CD14-positive monocyte (primary cell): ENCODE measurements at regions not wholly inside any gene's neighbourhood (a gene's known extent, or its start where the extent isn't known, plus 50 kb on each side); places are given as distances from the start of the nearest gene placed in this dataset.

Source experiments
- DNase-seq, 3 donors: peaks; one replicate each; pipeline ENCODE4 v3.0.0-alpha.2; 2011 to 2022
- H2AFZ ChIP-seq: 2 replicates; pipeline ENCODE4 v1.6.0; 2012; ENCODE audit warnings: mild to moderate bottlenecking, low read depth, low read length, inconsistent platforms; ENCODE audit not compliant: insufficient read depth, poor library complexity, severe bottlenecking
- H3K27ac ChIP-seq, 2 donors: 1 replicate in 1 of 2; 2 replicates in 1 of 2; pipeline ENCODE4 v1.5.1; 2012 to 2013; ENCODE audit warnings: low read length in 2 of 2, control low read depth in 1 of 2, inconsistent platforms in 1 of 2, low read depth in 1 of 2, mild to moderate bottlenecking in 1 of 2
- H3K27me3 ChIP-seq, 2 donors: one replicate each; pipeline versions ENCODE4 v1.6.0 to v1.6.1; 2011 to 2013; ENCODE audit warnings: low read length in 2 of 2; ENCODE audit not compliant: control insufficient read depth in 2 of 2, insufficient read depth in 2 of 2
- H3K36me3 ChIP-seq, 2 donors: replicated peaks in 1 of 2; 1 replicate in 1 of 2; 2 replicates in 1 of 2; pipeline versions ENCODE4 v1.5.1 to v1.6.1; 2012 to 2013; ENCODE audit warnings: low read length in 2 of 2, control low read depth in 1 of 2, inconsistent platforms in 1 of 2, mild to moderate bottlenecking in 1 of 2; ENCODE audit not compliant: insufficient read depth in 2 of 2, control insufficient read depth in 1 of 2
- H3K4me1 ChIP-seq, 2 donors: 1 replicate in 1 of 2; 2 replicates in 1 of 2; pipeline versions ENCODE4 v1.5.1 to v1.6.1; 2012 to 2013; ENCODE audit warnings: low read length in 2 of 2, control low read depth in 1 of 2, inconsistent platforms in 1 of 2, mild to moderate bottlenecking in 1 of 2, moderate library complexity in 1 of 2; ENCODE audit not compliant: insufficient read depth in 2 of 2, control insufficient read depth in 1 of 2
- H3K4me2 ChIP-seq: replicated peaks from 2 replicates; pipeline ENCODE3; 2012; ENCODE audit warnings: low read length, moderate library complexity, mild to moderate bottlenecking; ENCODE audit not compliant: poor library complexity, severe bottlenecking; ENCODE audit errors: extremely low read depth
- H3K4me3 ChIP-seq, 3 experiments: fragments of 200-600 bp in 1 of 3; sonication (generic) in 1 of 3; replicated peaks in 1 of 3; 1 replicate in 2 of 3; 2 replicates in 1 of 3; pipeline ENCODE4 v1.5.1; 2011 to 2013; ENCODE audit warnings: low read length in 3 of 3, mild to moderate bottlenecking in 3 of 3, control low read depth in 2 of 3, low read depth in 2 of 3, inconsistent platforms in 1 of 3, moderate library complexity in 1 of 3
- H3K79me2 ChIP-seq: 2 replicates; pipeline ENCODE4 v1.6.0; 2012; ENCODE audit warnings: mild to moderate bottlenecking, control low read depth, inconsistent platforms, low read length, moderate library complexity; ENCODE audit not compliant: insufficient read depth
- H3K9ac ChIP-seq: 2 replicates; pipeline ENCODE4 v1.6.0; 2017; ENCODE audit warnings: low read length, mild to moderate bottlenecking; ENCODE audit not compliant: insufficient read depth, poor library complexity, severe bottlenecking
- H3K9me3 ChIP-seq, 2 donors: replicated peaks in 1 of 2; 1 replicate in 1 of 2; 2 replicates in 1 of 2; pipeline versions ENCODE4 v1.5.1 to v1.6.1; 2012 to 2013; ENCODE audit warnings: low read length in 2 of 2, control low read depth in 1 of 2; ENCODE audit not compliant: control insufficient read depth in 1 of 2, insufficient read depth in 1 of 2
- H4K20me1 ChIP-seq: 2 replicates; pipeline ENCODE4 v1.6.0; 2012; ENCODE audit warnings: mild to moderate bottlenecking, low read length, control low read depth, moderate library complexity; ENCODE audit not compliant: insufficient read depth
- H3K27ac Mint-ChIP-seq, 7 donors: one replicate each; pipeline ENCODE4 v1.8.0; 2020; ENCODE audit warnings: mild to moderate bottlenecking in 7 of 7, mixed read lengths in 7 of 7, moderate library complexity in 6 of 7, inconsistent platforms in 2 of 7
- H3K27me3 Mint-ChIP-seq, 3 donors: one replicate each; pipeline ENCODE4 v1.8.0; 2021 to 2022; ENCODE audit warnings: low read depth in 3 of 3, mild to moderate bottlenecking in 3 of 3, mixed read lengths in 3 of 3, moderate library complexity in 3 of 3, inconsistent platforms in 1 of 3
- H3K36me3 Mint-ChIP-seq, 2 donors: one replicate each; pipeline ENCODE4 v1.8.0; 2020; ENCODE audit warnings: mixed read lengths in 2 of 2, inconsistent platforms in 1 of 2, mild to moderate bottlenecking in 1 of 2
- H3K4me1 Mint-ChIP-seq: one replicate; pipeline ENCODE4 v1.8.0; 2020; ENCODE audit warnings: mild to moderate bottlenecking, mixed read lengths
- H3K4me3 Mint-ChIP-seq, 2 donors: one replicate each; pipeline ENCODE4 v1.8.0; 2020; ENCODE audit warnings: mild to moderate bottlenecking in 2 of 2, mixed read lengths in 2 of 2, moderate library complexity in 1 of 2
- H3K9me3 Mint-ChIP-seq, 7 donors: one replicate each; pipeline ENCODE4 v1.8.0; 2020 to 2022; ENCODE audit warnings: mixed read lengths in 7 of 7, mild to moderate bottlenecking in 6 of 7, moderate library complexity in 6 of 7, inconsistent platforms in 2 of 7
- CTCF ChIP-seq: fragments of 200-600 bp; IDR thresholded peaks from one replicate; pipeline ENCODE4 v1.8.0; 2022; ENCODE audit warnings: antibody characterized with exemption, mild to moderate bottlenecking
- WGBS: methylation state at CpG from one replicate; pipeline ENCODE4 v1.1.5; 2013; ENCODE audit warnings: missing lambda C conversion rate; ENCODE audit not compliant: insufficient coverage; 5-methylcytosine and 5-hydroxymethylcytosine counted together
- intact Hi-C, 2 donors: fragments of 100-400 bp; cut with micrococcal nuclease; formaldehyde crosslinking; loops; one replicate each; pipeline versions ENCODE4 v1.15.0 to v1.15.1; 2023

- no peak overlapping the region for H3K27ac ChIP-seq
- DNase-seq, result no peak
- no peaks in the 10 kb centered on the region for H3K27me3 ChIP-seq
- no peaks in the 10 kb centered on the region for H3K36me3 ChIP-seq
- H3K4me2 ChIP-seq, result no peak overlapping the region
- H3K4me3 ChIP-seq, result no peak overlapping the region
- peaks cover 2% of the 10 kb centered on the region for H3K4me1 Mint-ChIP-seq
- H3K4me1 ChIP-seq, result no peaks in the 10 kb centered on the region
- peaks cover 0 to 1% (median 0%) of the 10 kb centered on the region in 3 donors for H3K27me3 Mint-ChIP-seq
- peak; percentile 41 for TF ChIP-seq CTCF
- no peaks in the 10 kb centered on the region for H3K36me3 Mint-ChIP-seq
- no peaks in the 10 kb centered on the region for H3K79me2 ChIP-seq
- no peaks in the 10 kb centered on the region for H3K9me3 ChIP-seq
- no peak overlapping the region for H3K4me3 Mint-ChIP-seq
- no CpG with 5 or more reads among the region's 1 CpG for WGBS
- no peak overlapping the region for H3K9ac ChIP-seq
- no peaks in the 10 kb centered on the region for H4K20me1 ChIP-seq
- no peak overlapping the region for H2AFZ ChIP-seq
- H3K27ac Mint-ChIP-seq, result no peak overlapping the region
- peaks cover 4 to 7% (median 5%) of the 10 kb centered on the region in 7 donors for H3K9me3 Mint-ChIP-seq
- intact Hi-C loops, result no loop called here
Observed at GRCh38 chr21:24014381-24014780, 1592.9 kb downstream of the MRPL39 start.

- H3K27ac ChIP-seq, result no peak overlapping the region
- no peaks in the 10 kb centered on the region for H3K4me1 ChIP-seq
- intact Hi-C loops, result no loop called here
- peaks cover 2 to 7% (median 5%) of the 10 kb centered on the region in 7 donors for H3K9me3 Mint-ChIP-seq
- H3K9me3 ChIP-seq, result no peaks in the 10 kb centered on the region
- TF ChIP-seq CTCF, result no peak
- no peaks in the 10 kb centered on the region for H3K79me2 ChIP-seq
- DNase-seq, result no peak
- no peak overlapping the region for H3K4me3 ChIP-seq
- H3K36me3 ChIP-seq, result no peaks in the 10 kb centered on the region
- H2AFZ ChIP-seq, result no peak overlapping the region
- 84% methylated on average over 3 of the region's 5 CpGs for WGBS
- no peak overlapping the region for H3K4me2 ChIP-seq
- no peaks in the 10 kb centered on the region for H4K20me1 ChIP-seq
- no peak overlapping the region for H3K9ac ChIP-seq
- peaks cover 0 to 1% (median 0%) of the 10 kb centered on the region in 3 donors for H3K27me3 Mint-ChIP-seq
- no peak overlapping the region for H3K27ac Mint-ChIP-seq
- no peaks in the 10 kb centered on the region for H3K36me3 Mint-ChIP-seq
- H3K4me1 Mint-ChIP-seq, result peaks cover 2% of the 10 kb centered on the region
- H3K4me3 Mint-ChIP-seq, result no peak overlapping the region
- H3K27me3 ChIP-seq, result no peaks in the 10 kb centered on the region
Observed at GRCh38 chr21:24011087-24011486, 1596.2 kb downstream of the MRPL39 start.
